IMR-90 (cell line): ENCODE measurements at regions not wholly inside any gene's neighbourhood (a gene's known extent, or its start where the extent isn't known, plus 50 kb on each side); places are given as distances from the start of the nearest gene placed in this dataset.

ENCODE experiments used
- ATAC-seq: fragments of 200-7000 bp; cut with Tn5 transposase; 2 replicates; pipeline ENCODE4 v1.9.1; 2020; ENCODE audit warnings: low read depth, mild to moderate bottlenecking, moderate library complexity
- BruUV-seq: library from RNA; stranded (reverse); fragments of 400-500 nt; replicated peaks from 2 replicates; lab custom pipeline; 2021; lab: Mats Ljungman, UMichigan
- CTCF ChIA-PET: fragments of 300-600 bp; formaldehyde crosslinking; extraction: SDS; loops from one replicate; lab custom pipeline; 2021; ENCODE audit warnings: antibody characterized with exemption; lab: Yijun Ruan, JAX
- POLR2A ChIA-PET: fragments of 300-600 bp; sonication (Branson Sonifier 250); formaldehyde crosslinking; loops from one replicate; lab custom pipeline; 2022; ENCODE audit warnings: antibody characterized with exemption; ENCODE audit not compliant: unreplicated experiment; lab: Charles Lee
- DNase-seq: peaks from one replicate; pipeline ENCODE4 v3.0.0; 2013
- H2AFZ ChIP-seq: replicated peaks from 2 replicates; pipeline ENCODE3; 2013; ENCODE audit warnings: low read length, mild to moderate bottlenecking; ENCODE audit not compliant: poor library complexity
- H2AK5ac ChIP-seq: 2 replicates; pipeline ENCODE4 v1.6.1; 2013; ENCODE audit warnings: low read depth, low read length, inconsistent platforms
- H2AK9ac ChIP-seq: replicated peaks from 2 replicates; pipeline ENCODE3; 2013; ENCODE audit warnings: mild to moderate bottlenecking, low read depth, low read length, moderate library complexity; ENCODE audit not compliant: poor library complexity
- H2BK120ac ChIP-seq: 2 replicates; pipeline ENCODE4 v1.6.1; 2013; ENCODE audit warnings: low read depth, low read length, inconsistent platforms
- H2BK15ac ChIP-seq: 3 replicates; pipeline ENCODE4 v1.6.1; 2013; ENCODE audit warnings: low read depth, low read length, inconsistent platforms
- H2BK20ac ChIP-seq: 2 replicates; pipeline ENCODE4 v1.6.1; 2013; ENCODE audit warnings: low read depth, mild to moderate bottlenecking, inconsistent platforms, low read length, moderate library complexity
- H2BK5ac ChIP-seq: 2 replicates; pipeline ENCODE4 v1.6.1; 2013; ENCODE audit warnings: mild to moderate bottlenecking, low read depth, low read length, inconsistent platforms; ENCODE audit not compliant: poor library complexity, severe bottlenecking
- H3K14ac ChIP-seq: replicated peaks from 2 replicates; pipeline ENCODE4 v1.6.1; 2013; ENCODE audit warnings: low read depth, low read length, inconsistent platforms
- H3K18ac ChIP-seq: 2 replicates; pipeline ENCODE4 v1.6.1; 2013; ENCODE audit warnings: low read depth, low read length, control low read depth
- H3K23ac ChIP-seq: 2 replicates; pipeline ENCODE4 v1.6.1; 2013; ENCODE audit warnings: low read depth, low read length, inconsistent platforms
- H3K27ac ChIP-seq: 2 replicates; pipeline ENCODE4 v1.5.1; 2013; ENCODE audit warnings: mild to moderate bottlenecking, control low read depth, low read length; ENCODE audit not compliant: insufficient read depth
- H3K27me3 ChIP-seq: 2 replicates; pipeline ENCODE4 v1.6.1; 2013; ENCODE audit warnings: low read length; ENCODE audit not compliant: control insufficient read depth, insufficient read depth
- H3K36me3 ChIP-seq: 2 replicates; pipeline ENCODE4 v1.6.1; 2013; ENCODE audit warnings: low read length, mixed read lengths; ENCODE audit not compliant: control insufficient read depth, insufficient read depth
- H3K4ac ChIP-seq: 2 replicates; pipeline ENCODE4 v1.6.1; 2013; ENCODE audit warnings: low read depth, low read length, inconsistent platforms
- H3K4me1 ChIP-seq: 2 replicates; pipeline ENCODE4 v1.6.1; 2013; ENCODE audit warnings: low read length, mixed read lengths; ENCODE audit not compliant: control insufficient read depth, insufficient read depth
- H3K4me2 ChIP-seq: 2 replicates; pipeline ENCODE4 v1.6.1; 2013; ENCODE audit warnings: low read depth, mild to moderate bottlenecking, control low read depth, low read length, moderate library complexity
- H3K4me3 ChIP-seq: 2 replicates; pipeline ENCODE4 v1.5.1; 2013; ENCODE audit warnings: low read depth, mild to moderate bottlenecking, control low read depth, low read length, moderate library complexity; ENCODE audit not compliant: insufficient read depth
- H3K56ac ChIP-seq: 2 replicates; pipeline ENCODE4 v1.6.1; 2013; ENCODE audit warnings: low read length, inconsistent platforms; ENCODE audit not compliant: insufficient read depth; ENCODE audit errors: extremely low read depth
- H3K79me1 ChIP-seq, 2 experiments: 2 replicates each; pipeline ENCODE4 v1.6.1; 2013; ENCODE audit warnings: low read length in 2 of 2, inconsistent platforms in 1 of 2, low read depth in 1 of 2
- H3K9ac ChIP-seq: 2 replicates; pipeline ENCODE4 v1.6.1; 2013; ENCODE audit warnings: low read depth, low read length, control low read depth
- H3K9me1 ChIP-seq: 2 replicates; pipeline ENCODE4 v1.6.1; 2013; ENCODE audit warnings: low read length, inconsistent platforms; ENCODE audit not compliant: insufficient read depth
- H3K9me3 ChIP-seq: 2 replicates; pipeline ENCODE4 v1.6.1; 2013; ENCODE audit warnings: low read length; ENCODE audit not compliant: control insufficient read depth, insufficient read depth
- H4K20me1 ChIP-seq: 2 replicates; pipeline ENCODE4 v1.6.1; 2013; ENCODE audit warnings: low read length, inconsistent platforms; ENCODE audit not compliant: insufficient read depth
- H4K5ac ChIP-seq: 2 replicates; pipeline ENCODE4 v1.6.1; 2013; ENCODE audit warnings: mild to moderate bottlenecking, low read depth, low read length, control low read depth
- H4K8ac ChIP-seq, 2 experiments: 2 replicates each; pipeline ENCODE4 v1.6.1; 2013; ENCODE audit warnings: low read depth in 2 of 2, low read length in 2 of 2, control low read depth in 1 of 2, inconsistent platforms in 1 of 2
- H4K91ac ChIP-seq: 2 replicates; pipeline ENCODE4 v1.6.1; 2013; ENCODE audit warnings: low read depth, low read length, inconsistent platforms; ENCODE audit not compliant: insufficient read depth
- CEBPB ChIP-seq: IDR thresholded peaks from 2 replicates; pipeline ENCODE4 v1.6.1; 2012; ENCODE audit warnings: low read depth, low read length, improper control_type of control experiment
- CHD1 ChIP-seq: IDR thresholded peaks from 2 replicates; pipeline ENCODE4 v1.6.1; 2012; ENCODE audit warnings: low read depth, low read length, improper control_type of control experiment
- FOS ChIP-seq: fragments of 150-350 bp; IDR thresholded peaks from 2 replicates; pipeline ENCODE4 v1.6.1; 2016; ENCODE audit warnings: low read depth, low read length
- MAFK ChIP-seq: IDR thresholded peaks from 2 replicates; pipeline ENCODE4 v1.6.1; 2012; ENCODE audit warnings: low read depth, low read length, improper control_type of control experiment
- MAZ ChIP-seq: IDR thresholded peaks from 2 replicates; pipeline ENCODE4 v1.6.1; 2012; ENCODE audit warnings: low read depth, mild to moderate bottlenecking, low read length, improper control_type of control experiment, moderate library complexity, borderline replicate concordance
- MXI1 ChIP-seq: IDR thresholded peaks from 2 replicates; pipeline ENCODE4 v1.6.1; 2012; ENCODE audit warnings: low read depth, mild to moderate bottlenecking, low read length, moderate library complexity, borderline replicate concordance
- POLR2A ChIP-seq: IDR thresholded peaks from 2 replicates; pipeline ENCODE4 v1.6.1; 2012; ENCODE audit warnings: mild to moderate bottlenecking, low read depth, low read length
- RAD21 ChIP-seq: IDR thresholded peaks from 2 replicates; pipeline ENCODE4 v1.6.1; 2012; ENCODE audit warnings: low read length, improper control_type of control experiment
- RFX5 ChIP-seq: IDR thresholded peaks from 2 replicates; pipeline ENCODE4 v1.8.0; 2012; ENCODE audit warnings: low read depth, mild to moderate bottlenecking, low read length, moderate library complexity
- SMC3 ChIP-seq: fragments of 150-350 bp; IDR thresholded peaks from 2 replicates; pipeline ENCODE4 v1.6.1; 2016; ENCODE audit warnings: low read depth, mild to moderate bottlenecking, antibody characterized with exemption, low read length, moderate library complexity
- WGBS, 2 experiments: methylation state at CpG; one replicate each; pipeline versions ENCODE4 v1.1.5 to v1.1.7; 2013; ENCODE audit warnings: missing lambda C conversion rate in 2 of 2; ENCODE audit not compliant: insufficient read length in 1 of 2; ENCODE audit errors: extremely low coverage in 2 of 2; 5-methylcytosine and 5-hydroxymethylcytosine counted together
- dilution Hi-C: fragments of 300-500 bp; cut with HindIII; formaldehyde crosslinking; loops from one replicate; pipeline ENCODE4 v1.14.3; 2018; ENCODE audit warnings: low sequenced_read_pairs; ENCODE audit not compliant: unreplicated experiment
- in situ Hi-C: fragments of 300-500 bp; cut with MboI; formaldehyde crosslinking; loops from 3 replicates; pipeline ENCODE4 v1.14.3; 2019; ENCODE audit warnings: low sequenced_read_pairs, inconsistent platforms, mixed read lengths
- intact Hi-C: fragments of 100-400 bp; cut with micrococcal nuclease; formaldehyde crosslinking; loops from 2 replicates; pipeline ENCODE4 v1.10.0; 2022
- TF ChIP-seq, protein P1 (sequence below): fragments of 150-350 bp; IDR thresholded peaks from 2 replicates; pipeline ENCODE4 v1.6.1; 2017; ENCODE audit warnings: mild to moderate bottlenecking, antibody characterized with exemption, low read length, low read depth
- TF ChIP-seq, protein P2 (sequence below): conservative IDR thresholded peaks from 2 replicates; pipeline ENCODE4 v1.5.1; 2012; ENCODE audit warnings: mild to moderate bottlenecking, low read depth, low read length, improper control_type of control experiment

DNA sequence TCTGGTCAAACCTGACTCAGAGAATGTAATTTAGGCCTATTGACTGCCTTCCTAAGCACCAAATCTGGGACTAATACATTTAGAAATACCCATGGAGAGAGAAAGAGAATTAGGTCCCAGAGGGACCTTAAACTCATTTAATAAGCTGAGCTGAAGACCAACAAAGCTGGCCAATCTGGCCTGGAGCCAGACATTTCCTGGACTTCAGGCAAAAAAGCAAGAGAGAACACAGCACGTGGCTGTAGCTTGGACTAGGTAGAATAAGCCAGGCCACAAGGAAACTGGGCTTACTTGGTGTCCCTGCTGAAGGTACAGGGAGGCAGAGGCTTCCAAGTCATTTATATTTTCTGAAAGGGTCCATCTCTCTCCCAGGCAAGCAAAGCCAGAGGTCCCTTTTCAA, 88.1 kb downstream of the RTP4 start:
- no peak overlapping the region for H2BK20ac ChIP-seq
- H3K9me3 ChIP-seq = no peaks in the 10 kb centered on the region
- H3K18ac ChIP-seq = no peak overlapping the region
- DNase-seq = no peak
- no peak overlapping the region for H2BK5ac ChIP-seq
- no peaks in the 10 kb centered on the region for H4K20me1 ChIP-seq
- no peaks in the 10 kb centered on the region for H3K9me1 ChIP-seq
- H3K27ac ChIP-seq = no peak overlapping the region
- dilution Hi-C loops = no loop called here
- H4K91ac ChIP-seq = no peak overlapping the region
- H3K9ac ChIP-seq = no peak overlapping the region
- H2BK120ac ChIP-seq = no peak overlapping the region
- no peak overlapping the region for H2AK5ac ChIP-seq
- H3K23ac ChIP-seq = no peak overlapping the region
- H3K79me1 ChIP-seq = no peaks in the 10 kb centered on the region
- no peak overlapping the region for H2AK9ac ChIP-seq
- H4K8ac ChIP-seq = no peak overlapping the region
- H3K4me1 ChIP-seq = no peaks in the 10 kb centered on the region
- TF ChIP-seq RFX5 (no peak), CEBPB (no peak), MAFK (no peak), POLR2A (no peak), FOS (no peak), CHD1 (no peak), SMC3 (no peak), MAZ (no peak), RAD21 (no peak), MXI1 (no peak)
- TF ChIP-seq, protein P1, sequence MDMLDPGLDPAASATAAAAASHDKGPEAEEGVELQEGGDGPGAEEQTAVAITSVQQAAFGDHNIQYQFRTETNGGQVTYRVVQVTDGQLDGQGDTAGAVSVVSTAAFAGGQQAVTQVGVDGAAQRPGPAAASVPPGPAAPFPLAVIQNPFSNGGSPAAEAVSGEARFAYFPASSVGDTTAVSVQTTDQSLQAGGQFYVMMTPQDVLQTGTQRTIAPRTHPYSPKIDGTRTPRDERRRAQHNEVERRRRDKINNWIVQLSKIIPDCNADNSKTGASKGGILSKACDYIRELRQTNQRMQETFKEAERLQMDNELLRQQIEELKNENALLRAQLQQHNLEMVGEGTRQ = no peak
- TF ChIP-seq, protein P2, sequence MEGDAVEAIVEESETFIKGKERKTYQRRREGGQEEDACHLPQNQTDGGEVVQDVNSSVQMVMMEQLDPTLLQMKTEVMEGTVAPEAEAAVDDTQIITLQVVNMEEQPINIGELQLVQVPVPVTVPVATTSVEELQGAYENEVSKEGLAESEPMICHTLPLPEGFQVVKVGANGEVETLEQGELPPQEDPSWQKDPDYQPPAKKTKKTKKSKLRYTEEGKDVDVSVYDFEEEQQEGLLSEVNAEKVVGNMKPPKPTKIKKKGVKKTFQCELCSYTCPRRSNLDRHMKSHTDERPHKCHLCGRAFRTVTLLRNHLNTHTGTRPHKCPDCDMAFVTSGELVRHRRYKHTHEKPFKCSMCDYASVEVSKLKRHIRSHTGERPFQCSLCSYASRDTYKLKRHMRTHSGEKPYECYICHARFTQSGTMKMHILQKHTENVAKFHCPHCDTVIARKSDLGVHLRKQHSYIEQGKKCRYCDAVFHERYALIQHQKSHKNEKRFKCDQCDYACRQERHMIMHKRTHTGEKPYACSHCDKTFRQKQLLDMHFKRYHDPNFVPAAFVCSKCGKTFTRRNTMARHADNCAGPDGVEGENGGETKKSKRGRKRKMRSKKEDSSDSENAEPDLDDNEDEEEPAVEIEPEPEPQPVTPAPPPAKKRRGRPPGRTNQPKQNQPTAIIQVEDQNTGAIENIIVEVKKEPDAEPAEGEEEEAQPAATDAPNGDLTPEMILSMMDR = no peak
- no peak overlapping the region for H2BK15ac ChIP-seq
- no peak overlapping the region for H3K14ac ChIP-seq
- POLR2A ChIA-PET = no interaction called here
- no peak overlapping the region for H3K4me2 ChIP-seq
- no TSS peak for BruUV-seq
- H3K4ac ChIP-seq = no peak overlapping the region
- no peaks in the 10 kb centered on the region for H3K27me3 ChIP-seq
- intact Hi-C loops = no loop called here
- no peak overlapping the region for H3K4me3 ChIP-seq
- ATAC-seq = no peak
- in situ Hi-C loops = no loop called here
- no peak overlapping the region for H2AFZ ChIP-seq
- no CpG with 5 or more reads among the region's 1 CpG for WGBS, 2 experiments
- no peaks in the 10 kb centered on the region for H3K36me3 ChIP-seq
- CTCF ChIA-PET = no interaction called here
- H3K56ac ChIP-seq = no peak overlapping the region
- H4K5ac ChIP-seq = no peak overlapping the region
